GM18502 (cell line): ENCODE measurements at regions not wholly inside any gene's neighbourhood (a gene's known extent, or its start where the extent isn't known, plus 50 kb on each side); places are given as distances from the start of the nearest gene placed in this dataset.
"Not testable (repeated sequence)": the region's sequence is repeated elsewhere in the genome, so short reads cannot be mapped to it uniquely, and the experiment has no call there.

ENCODE experiments used
- ATAC-seq: cut with Tn5 transposase; IDR thresholded peaks from one replicate; pipeline ENCODE4 v1.9.1; 2021; ENCODE audit warnings: mild to moderate bottlenecking; ENCODE audit not compliant: unreplicated experiment, poor library complexity

DNA sequence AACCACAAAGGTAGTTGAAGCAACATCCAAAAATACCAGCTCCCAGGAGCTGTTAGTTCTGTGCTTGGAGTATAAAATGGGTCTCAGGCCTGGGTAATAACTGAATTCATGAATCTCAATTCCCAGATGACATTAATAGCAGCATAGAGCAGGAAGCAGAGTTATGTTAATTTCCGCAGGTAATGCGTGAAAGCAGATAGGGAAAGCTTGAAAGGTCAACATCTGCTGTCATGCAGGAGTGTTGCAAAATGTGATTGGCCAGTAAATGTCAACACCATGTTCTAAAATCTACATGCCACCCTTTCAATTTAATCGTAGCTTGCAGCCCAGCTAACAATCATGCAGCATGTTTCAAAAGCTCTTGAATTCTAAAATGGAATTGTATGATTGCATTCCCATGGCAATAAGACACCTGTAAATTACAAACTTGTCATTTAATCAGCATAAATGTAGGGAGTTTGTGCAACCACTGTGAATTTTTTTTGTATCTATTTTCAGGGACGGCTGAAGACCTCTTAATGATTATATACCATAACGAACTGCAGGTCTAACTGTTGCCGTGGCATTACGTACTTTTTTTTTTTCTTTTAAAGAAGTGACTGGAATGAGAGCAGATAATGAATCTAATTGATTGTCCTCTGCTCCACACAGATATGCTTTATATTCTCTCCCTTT, 635.8 kb upstream of the FOXG1 start:
- no peak for ATAC-seq

- ATAC-seq: no peak
Measured at GRCh38 chr14:28138341-28138740, 628.2 kb upstream of the FOXG1 start.

- no peak for ATAC-seq
Measured at GRCh38 chr14:28141662-28142061, 624.9 kb upstream of the FOXG1 start.

GRCh38 chr14:28142400-28143015, 624.1 kb upstream of the FOXG1 start:
- ATAC-seq: no peak

GRCh38 chr14:28143316-28143715, 623.3 kb upstream of the FOXG1 start:
- no peak for ATAC-seq

DNA sequence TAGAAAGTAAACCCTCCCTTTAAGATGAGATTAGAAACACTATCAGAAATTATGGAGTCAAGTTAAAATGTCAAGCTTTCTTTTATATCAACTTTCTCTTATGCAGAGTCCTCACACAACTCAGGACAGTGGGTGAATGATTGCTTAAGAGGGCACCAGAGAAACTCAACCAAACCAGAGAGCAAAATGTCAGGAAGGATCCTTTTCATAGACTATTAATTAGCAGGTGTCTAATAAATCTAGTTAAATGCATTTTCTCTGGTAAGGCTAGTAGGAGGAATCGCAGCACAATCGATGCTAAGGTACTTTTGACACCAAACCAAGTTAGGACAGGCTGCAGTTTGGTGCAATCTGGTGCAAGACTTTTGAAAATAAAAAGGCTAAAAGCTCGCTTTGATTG, 614.7 kb upstream of the FOXG1 start:
- no peak for ATAC-seq

- ATAC-seq: no peak
Measured at GRCh38 chr14:28152453-28153044, 614.0 kb upstream of the FOXG1 start.

DNA sequence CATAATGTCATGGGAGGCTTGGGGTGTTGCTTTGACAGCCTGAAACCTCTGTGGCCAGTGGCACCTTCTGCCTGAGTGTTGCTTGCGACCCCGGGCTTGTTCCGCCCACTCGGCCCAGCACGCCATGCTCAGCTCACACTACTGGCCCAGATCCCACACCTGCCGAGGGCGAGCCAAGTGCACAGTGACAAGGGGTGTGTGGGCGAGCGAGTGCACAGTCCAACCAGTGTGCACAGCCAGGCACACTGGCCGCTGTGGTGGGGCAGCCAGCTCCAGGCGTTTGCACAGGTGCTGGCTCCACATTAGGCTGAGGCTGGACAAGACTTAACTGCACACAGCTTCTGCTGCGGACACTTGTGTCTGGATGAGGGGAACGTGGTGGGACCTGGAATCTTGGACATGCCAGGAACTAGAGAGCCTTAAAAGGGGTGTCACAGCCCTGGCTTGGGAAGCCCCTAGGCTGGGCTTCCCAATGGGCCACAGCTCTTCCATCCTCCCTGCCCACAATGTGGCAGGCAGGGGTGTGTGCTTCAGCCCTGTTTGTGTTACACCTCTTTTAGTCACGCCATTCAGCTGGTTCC, 609.2 kb upstream of the FOXG1 start:
- ATAC-seq: no peak

GRCh38 chr14:28157887-28158791, 608.4 kb upstream of the FOXG1 start:
- ATAC-seq: no peak

DNA sequence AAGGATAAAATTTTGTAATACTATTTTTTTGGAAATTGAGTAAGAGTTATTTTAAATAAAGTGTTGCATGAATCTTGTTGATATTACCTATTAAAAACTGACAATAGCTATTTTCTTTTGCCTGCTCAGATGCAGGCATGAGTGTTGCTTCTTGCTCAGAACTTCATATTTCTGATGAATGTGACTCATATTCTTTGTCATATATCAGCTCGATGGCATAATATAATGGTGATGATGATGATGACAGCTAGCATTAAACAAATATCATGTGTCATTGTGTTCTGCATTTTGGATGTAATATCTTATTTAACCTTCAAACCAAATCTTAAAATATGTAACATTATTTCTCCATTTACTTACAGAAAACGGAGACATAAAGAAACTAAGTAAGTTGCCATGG, 605.5 kb upstream of the FOXG1 start:
- no peak for ATAC-seq

- no peak for ATAC-seq
Measured at GRCh38 chr14:28163233-28163632, 603.4 kb upstream of the FOXG1 start.

DNA sequence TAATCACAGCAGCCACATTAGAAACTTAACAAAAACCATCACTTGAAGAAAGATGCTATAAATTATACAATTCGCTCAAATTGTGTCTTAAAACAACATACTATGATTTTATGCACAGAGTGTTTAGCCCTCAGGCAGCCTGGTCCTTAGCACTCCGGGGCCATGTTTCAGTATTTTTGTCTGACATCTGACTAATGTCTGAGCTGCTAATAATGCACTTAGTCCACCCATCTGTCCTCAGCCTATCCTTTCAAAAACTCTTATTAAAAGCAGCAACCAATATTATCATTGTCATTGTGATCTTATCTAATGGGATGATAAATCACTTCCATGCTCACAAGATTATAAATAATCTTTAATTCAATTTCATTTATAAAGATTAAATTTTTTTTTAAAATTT, 602.7 kb upstream of the FOXG1 start:
- no peak for ATAC-seq

DNA sequence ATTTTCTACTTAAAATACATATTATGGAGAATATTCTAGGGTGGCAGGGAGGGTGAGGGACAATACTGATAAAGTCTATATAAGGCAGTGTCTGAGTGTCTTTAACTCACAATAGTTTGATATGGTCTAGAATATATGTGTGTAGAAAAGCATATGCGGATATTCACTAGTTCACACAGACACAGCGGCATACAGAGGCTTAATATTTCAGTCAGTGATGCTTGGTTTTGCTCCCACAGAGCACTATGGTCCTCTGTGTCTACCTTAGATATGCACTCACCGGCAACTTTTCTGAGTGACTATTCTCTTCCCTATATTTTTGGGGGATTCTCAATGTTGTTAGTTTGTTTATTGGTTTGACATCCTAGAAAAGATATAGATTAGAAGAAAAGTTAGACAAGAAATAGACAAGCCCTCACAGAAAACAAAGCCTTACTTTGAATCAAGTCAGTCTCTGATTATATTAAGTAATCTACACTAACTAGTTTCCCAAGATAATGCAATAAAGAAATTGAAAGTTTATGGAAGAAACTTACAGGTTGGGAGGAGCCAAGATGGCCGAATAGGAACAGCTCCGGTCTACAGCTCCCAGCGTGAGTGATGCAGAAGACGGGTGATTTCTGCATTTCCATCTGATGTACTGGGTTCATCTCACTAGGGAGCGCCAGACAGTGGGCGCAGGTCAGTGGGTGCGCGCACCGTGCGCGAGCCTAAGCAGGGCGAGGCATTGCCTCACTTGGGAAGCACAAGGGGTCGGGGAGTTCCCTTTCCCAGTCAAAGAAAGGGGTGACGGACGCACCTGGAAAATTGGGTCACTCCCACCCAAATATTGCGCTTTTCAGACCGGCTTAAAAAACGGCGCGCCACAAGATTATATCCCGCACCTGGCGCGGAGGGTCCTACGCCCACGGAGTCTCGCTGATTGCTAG, 578.4 kb upstream of the FOXG1 start:
- ATAC-seq: not testable (repeated sequence)

GRCh38 chr14:28196878-28197277, 569.7 kb upstream of the FOXG1 start:
- ATAC-seq: no peak

- ATAC-seq: no peak
Measured at GRCh38 chr14:28220391-28220790, 546.2 kb upstream of the FOXG1 start.

DNA sequence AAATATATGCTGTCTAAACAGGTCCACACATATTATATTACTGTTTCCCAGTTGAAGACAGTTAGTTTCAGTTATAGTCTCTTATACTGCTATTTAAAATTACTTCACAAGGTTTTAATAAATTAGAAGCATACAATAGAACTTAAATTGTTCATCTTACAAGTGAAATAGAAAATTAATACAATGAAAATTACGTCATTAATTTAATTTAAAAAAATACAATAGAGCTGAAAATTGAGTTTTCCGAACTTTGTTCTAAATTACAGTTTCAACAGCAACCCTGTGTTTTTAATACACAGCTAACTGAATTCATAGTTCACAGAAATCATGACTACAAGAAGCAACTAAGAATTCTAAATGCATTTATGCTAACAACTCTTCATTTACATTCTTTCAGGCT, 525.7 kb upstream of the FOXG1 start:
- no peak for ATAC-seq

DNA sequence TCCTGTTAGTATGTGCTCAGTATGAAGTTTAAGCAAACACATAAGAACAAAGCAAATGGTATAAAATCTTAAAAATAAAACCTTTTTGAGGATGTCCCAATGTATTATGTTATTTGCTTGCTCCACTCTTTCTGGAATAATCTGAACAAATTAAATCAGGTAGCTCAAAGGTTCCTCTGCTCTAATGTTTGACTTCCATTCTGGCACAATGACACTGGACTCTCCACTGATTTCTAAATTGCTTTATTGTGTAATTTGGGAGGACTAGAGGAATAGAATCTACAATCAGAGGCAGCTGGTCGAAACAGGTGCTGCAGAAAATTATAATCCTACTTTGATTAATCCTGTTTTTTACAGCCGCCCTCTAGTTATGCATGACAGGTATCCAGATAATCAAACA, 523.7 kb upstream of the FOXG1 start:
- no peak for ATAC-seq

DNA sequence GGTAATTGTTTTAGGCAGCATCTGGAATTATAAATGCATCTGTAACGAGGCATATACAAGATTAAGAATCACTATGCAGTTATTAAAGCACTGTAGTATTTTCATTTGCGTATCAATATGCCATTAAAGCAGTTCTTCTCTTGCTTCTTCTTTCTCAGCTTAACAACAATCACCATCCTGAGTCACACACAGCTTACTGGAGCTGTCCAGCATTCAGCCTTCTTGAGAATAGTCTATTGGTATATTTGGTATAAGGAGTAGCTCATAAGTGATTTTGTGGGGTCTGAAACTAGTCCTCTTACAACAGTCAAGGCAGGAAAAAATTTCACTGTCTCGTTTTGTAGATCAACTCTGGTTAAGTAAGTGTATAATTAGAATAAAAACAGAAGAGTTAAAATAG, 523.0 kb upstream of the FOXG1 start:
- ATAC-seq: no peak

- no peak for ATAC-seq
Measured at GRCh38 chr14:28245216-28245615, 521.4 kb upstream of the FOXG1 start.

DNA sequence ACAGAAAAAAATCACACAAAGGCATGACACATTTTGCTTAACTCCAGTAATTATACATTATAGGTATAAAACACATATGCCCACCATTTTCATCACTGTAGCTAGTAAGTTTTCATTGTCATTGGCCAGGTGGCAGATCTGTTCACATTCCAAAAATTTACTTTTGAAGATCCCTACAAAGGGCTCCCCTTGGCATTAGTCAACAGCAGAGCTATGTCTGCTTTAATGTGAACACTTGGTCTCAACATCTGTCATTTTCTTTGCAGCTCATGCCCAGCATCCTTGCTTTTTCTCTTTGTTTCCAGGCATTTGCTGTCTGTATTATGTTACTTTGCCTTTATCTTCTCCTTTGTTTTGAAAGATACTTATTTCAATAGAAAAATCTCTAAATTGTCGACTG, 519.1 kb upstream of the FOXG1 start:
- ATAC-seq: no peak
